Activated T-helper 2 cell treated with anti-CD3 and anti-CD28 coated beads, Interferon-gamma antibody, Interleukin-2, Interleukin-4, amounts not matched to agents 10 μg/mL and 5 μg/mL and 100 μg/mL, durations not matched to agents 14 hours and 24 hours and 36 hours (primary cell): ENCODE measurements at regions not wholly inside any gene's neighbourhood (a gene's known extent, or its start where the extent isn't known, plus 50 kb on each side); places are given as distances from the start of the nearest gene placed in this dataset.
"Not testable (repeated sequence)": the region's sequence is repeated elsewhere in the genome, so short reads cannot be mapped to it uniquely, and the experiment has no call there.

Experiments used
- DNase-seq: peaks from one replicate; pipeline ENCODE4 v3.0.0; 2021; ENCODE audit warnings: low spot score
- H3K27ac Mint-ChIP-seq: one replicate; pipeline ENCODE4 v1.8.0; 2021; ENCODE audit warnings: mixed read lengths
- H3K27me3 Mint-ChIP-seq: one replicate; pipeline ENCODE4 v1.8.0; 2021; ENCODE audit warnings: low read depth, mixed read lengths
- H3K36me3 Mint-ChIP-seq: one replicate; pipeline ENCODE4 v1.8.0; 2021; ENCODE audit warnings: low read depth, mixed read lengths
- H3K4me1 Mint-ChIP-seq: one replicate; pipeline ENCODE4 v1.8.0; 2021; ENCODE audit warnings: low read depth, mixed read lengths
- H3K4me3 Mint-ChIP-seq: one replicate; pipeline ENCODE4 v1.8.0; 2021; ENCODE audit warnings: low read depth, mild to moderate bottlenecking, moderate library complexity, mixed read lengths
- H3K9me3 Mint-ChIP-seq: one replicate; pipeline ENCODE4 v1.8.0; 2021; ENCODE audit warnings: mixed read lengths
- intact Hi-C: fragments of 100-400 bp; cut with micrococcal nuclease; formaldehyde crosslinking; loops from one replicate; pipeline ENCODE4 v1.15.1; 2023

DNA sequence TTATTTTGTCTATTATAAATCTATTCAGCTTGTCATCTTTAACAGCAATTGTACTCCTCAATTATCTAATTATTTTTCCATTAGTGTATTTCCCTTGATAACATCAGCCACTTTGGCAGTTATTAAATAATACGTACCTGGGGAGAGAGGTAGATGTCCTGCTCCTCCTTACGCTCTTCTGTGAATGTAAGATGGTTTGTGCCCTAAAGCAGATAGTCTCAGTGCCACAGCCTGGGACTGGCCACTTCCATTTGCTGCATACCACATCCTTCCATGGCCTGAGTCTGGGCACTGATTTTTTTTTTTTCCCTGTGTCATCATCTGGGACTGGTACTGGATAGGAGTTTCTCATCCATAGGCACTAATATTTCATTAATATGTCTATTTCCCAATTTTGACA lies 632.4 kb upstream of the LRRTM4 start:
- Mint-ChIP-seq H3K36me3 (no peaks in the 10 kb centered on the region), H3K4me3 (no peak overlapping the region), H3K9me3 (peaks cover 38% of the 10 kb centered on the region), H3K27ac (no peak overlapping the region), H3K4me1 (no peaks in the 10 kb centered on the region), H3K27me3 (no peaks in the 10 kb centered on the region)
- DNase-seq: no peak
- intact Hi-C loops: no loop called here

DNA sequence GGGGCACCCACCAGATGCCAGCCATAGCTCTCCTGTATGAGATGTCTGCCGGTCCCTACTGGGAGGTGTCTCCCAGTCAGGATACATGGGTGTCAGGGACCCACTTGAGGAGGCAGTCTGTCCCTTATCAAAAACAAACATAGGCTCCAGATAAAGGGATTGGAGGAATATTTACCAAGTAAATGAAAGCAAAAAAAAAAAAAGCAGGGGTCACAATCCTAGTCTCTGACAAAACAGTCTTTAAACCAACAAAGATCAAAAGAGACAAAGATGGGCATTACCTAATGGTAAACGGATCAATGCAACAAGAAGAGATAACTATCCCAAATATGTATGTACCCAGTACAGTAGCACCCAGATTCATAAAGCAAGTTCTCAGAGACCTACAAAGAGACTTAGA lies 640.0 kb upstream of the LRRTM4 start:
- Mint-ChIP-seq H3K4me3 (no peak overlapping the region), H3K27ac (no peak overlapping the region), H3K4me1 (no peaks in the 10 kb centered on the region), H3K9me3 (peaks cover 63% of the 10 kb centered on the region), H3K36me3 (no peaks in the 10 kb centered on the region), H3K27me3 (no peaks in the 10 kb centered on the region)
- intact Hi-C loops: no loop called here
- no peak for DNase-seq

DNA sequence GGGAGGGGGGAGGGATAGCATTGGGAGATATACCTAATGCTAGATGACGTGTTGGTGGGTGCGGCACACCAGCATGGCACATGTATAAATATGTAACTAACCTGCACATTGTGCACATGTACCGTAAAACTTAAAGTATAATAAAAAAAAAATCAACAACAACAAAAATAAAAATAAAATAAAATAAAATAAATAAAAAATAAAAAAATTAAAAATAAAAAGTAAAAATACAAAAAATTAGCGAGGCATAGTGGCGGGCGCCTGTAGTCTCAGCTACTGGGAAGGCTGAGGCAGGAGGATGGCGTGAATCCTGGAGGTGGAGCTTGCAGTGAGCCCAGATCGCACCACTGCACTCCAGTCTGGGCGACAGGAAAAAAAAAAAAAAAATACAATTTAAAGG lies 650.0 kb upstream of the LRRTM4 start:
- H3K27me3 Mint-ChIP-seq, DNase-seq, intact Hi-C loops, H3K4me1 Mint-ChIP-seq, H3K27ac Mint-ChIP-seq, H3K36me3 Mint-ChIP-seq, H3K4me3 Mint-ChIP-seq: not testable (repeated sequence)
- peaks cover 34% of the 10 kb centered on the region for H3K9me3 Mint-ChIP-seq

DNA sequence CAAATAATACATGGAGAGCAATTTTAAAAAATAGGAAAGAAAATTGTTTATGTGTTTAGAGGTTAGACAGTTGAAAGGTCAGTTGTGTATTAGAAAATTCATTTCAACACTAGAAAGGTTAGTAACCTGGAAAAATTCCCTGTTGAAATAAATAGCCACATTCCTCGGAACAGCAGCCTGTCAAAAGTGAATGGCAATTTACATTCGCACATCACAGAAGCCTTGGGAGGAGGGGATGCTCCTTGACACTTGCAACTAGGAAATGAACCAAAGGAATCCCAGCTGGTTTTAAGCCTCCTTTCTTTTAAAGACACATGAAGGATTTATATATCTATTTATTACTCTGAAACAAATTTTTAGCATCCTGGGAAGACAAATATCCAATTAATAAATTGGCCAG lies 653.5 kb upstream of the LRRTM4 start:
- intact Hi-C loops: no loop called here
- H3K4me1 Mint-ChIP-seq: no peaks in the 10 kb centered on the region
- H3K4me3 Mint-ChIP-seq: no peak overlapping the region
- H3K9me3 Mint-ChIP-seq: peaks cover 22% of the 10 kb centered on the region
- no peaks in the 10 kb centered on the region for H3K36me3 Mint-ChIP-seq
- H3K27me3 Mint-ChIP-seq: no peaks in the 10 kb centered on the region
- H3K27ac Mint-ChIP-seq: no peak overlapping the region
- no peak for DNase-seq

GRCh38 chr2:78201064-78201575 lies 678.9 kb upstream of the LRRTM4 start:
- no peak for DNase-seq
- Mint-ChIP-seq H3K4me3 (no peak overlapping the region), H3K36me3 (no peaks in the 10 kb centered on the region), H3K4me1 (no peaks in the 10 kb centered on the region), H3K27me3 (no peaks in the 10 kb centered on the region), H3K9me3 (peaks cover 34% of the 10 kb centered on the region), H3K27ac (no peak overlapping the region)
- intact Hi-C loops: no loop called here

DNA sequence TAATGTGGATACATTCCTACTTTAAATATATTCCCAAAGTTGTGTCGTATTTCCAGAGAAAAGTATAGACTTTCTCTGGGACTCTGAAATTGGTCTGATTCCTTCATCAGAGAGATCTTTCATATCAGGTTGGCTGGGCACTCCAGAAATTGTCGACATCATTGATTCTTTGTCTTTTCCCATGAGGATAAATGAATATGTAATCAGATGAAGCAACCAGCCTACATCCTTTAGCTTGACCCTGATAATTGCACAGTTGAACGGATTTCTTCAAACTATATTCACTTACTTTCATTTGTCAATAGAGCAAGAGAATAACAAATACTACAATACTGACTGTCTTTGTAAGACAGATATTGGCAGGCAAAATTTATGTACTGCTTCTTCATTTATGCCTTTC lies 680.2 kb upstream of the LRRTM4 start:
- Mint-ChIP-seq H3K4me3 (no peak overlapping the region), H3K27me3 (no peaks in the 10 kb centered on the region), H3K27ac (no peak overlapping the region), H3K9me3 (peaks cover 35% of the 10 kb centered on the region), H3K36me3 (no peaks in the 10 kb centered on the region), H3K4me1 (no peaks in the 10 kb centered on the region)
- no peak for DNase-seq
- intact Hi-C loops: no loop called here

DNA sequence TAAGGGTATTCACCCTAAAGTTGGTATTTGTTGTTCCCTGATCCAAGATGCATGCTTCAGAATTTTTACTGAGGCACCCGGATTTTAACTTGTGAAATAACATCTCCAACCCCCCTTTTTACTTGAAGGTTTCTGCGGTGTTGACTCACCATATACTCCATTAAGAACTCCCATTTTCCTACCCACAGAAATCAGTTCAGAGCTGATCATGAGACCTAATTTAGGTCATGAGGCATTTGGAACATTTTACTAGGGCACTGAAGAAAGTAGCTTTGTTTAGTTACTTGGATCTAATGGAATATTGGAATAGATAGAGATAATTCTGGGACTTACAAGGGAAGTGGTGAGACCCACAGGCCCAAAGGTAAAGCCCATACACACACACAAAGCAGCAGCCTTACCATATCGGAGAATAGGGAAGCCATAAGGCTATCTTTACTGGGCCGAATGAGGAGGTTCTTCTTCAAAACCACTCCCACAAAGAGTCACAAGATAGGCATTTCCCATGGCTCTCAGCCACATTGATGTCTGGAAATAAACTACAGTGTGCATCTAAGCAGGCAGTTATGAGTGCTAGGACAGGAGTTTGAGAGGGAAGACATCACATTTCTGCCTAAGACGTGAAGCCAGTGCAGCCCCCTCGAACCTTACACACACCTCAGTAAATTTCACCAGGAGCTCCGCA lies 681.0 kb upstream of the LRRTM4 start:
- Mint-ChIP-seq H3K27ac (no peak overlapping the region), H3K4me1 (no peaks in the 10 kb centered on the region), H3K27me3 (no peaks in the 10 kb centered on the region), H3K36me3 (no peaks in the 10 kb centered on the region), H3K4me3 (no peak overlapping the region), H3K9me3 (peaks cover 37% of the 10 kb centered on the region)
- intact Hi-C loops: no loop called here
- no peak for DNase-seq

DNA sequence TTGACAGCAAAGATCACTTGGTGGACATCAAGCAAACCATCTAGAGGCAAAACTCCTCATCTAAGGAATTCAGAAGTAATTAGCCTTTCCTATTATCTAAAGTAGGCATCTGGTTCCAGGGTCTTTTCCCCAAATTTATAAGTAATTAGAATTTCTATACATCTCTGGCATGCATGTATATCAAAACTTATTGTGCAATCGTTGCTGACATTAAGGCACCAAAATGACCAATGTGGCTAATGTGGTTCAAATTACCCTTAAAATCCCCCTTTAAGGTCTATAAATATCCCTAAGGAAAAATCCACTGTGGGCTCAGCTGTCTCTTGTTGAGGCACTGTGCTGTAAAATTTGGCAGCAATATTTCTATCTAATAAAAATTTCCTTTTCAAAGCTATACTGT lies 695.9 kb upstream of the LRRTM4 start:
- DNase-seq: no peak
- intact Hi-C loops: no loop called here
- no peak overlapping the region for H3K4me3 Mint-ChIP-seq
- H3K4me1 Mint-ChIP-seq: no peaks in the 10 kb centered on the region
- H3K36me3 Mint-ChIP-seq: no peaks in the 10 kb centered on the region
- H3K27me3 Mint-ChIP-seq: no peaks in the 10 kb centered on the region
- H3K27ac Mint-ChIP-seq: no peak overlapping the region
- peaks cover 65% of the 10 kb centered on the region for H3K9me3 Mint-ChIP-seq

DNA sequence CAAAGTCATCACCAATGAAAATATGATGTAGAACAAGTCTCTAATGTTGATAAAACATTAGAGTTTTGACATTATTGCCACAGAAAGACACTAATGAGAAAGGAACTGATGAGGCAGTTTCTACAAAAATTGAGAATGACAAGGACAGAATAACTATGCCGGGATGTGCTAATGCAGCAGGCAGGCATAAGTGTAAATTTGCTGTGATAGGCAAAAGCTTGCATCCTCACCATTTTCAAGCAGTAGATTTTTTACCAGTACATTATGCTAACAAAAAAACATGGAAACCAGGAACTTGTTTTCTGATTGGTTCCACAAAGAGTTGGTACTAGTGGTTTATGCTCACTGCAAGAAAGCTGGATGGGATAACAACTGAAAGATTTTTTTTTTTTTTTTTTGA lies 715.5 kb upstream of the LRRTM4 start:
- no peak for DNase-seq
- Mint-ChIP-seq H3K4me3 (no peak overlapping the region), H3K27me3 (no peaks in the 10 kb centered on the region), H3K9me3 (peaks cover 33% of the 10 kb centered on the region), H3K36me3 (no peaks in the 10 kb centered on the region), H3K4me1 (no peaks in the 10 kb centered on the region), H3K27ac (no peak overlapping the region)
- intact Hi-C loops: no loop called here

DNA sequence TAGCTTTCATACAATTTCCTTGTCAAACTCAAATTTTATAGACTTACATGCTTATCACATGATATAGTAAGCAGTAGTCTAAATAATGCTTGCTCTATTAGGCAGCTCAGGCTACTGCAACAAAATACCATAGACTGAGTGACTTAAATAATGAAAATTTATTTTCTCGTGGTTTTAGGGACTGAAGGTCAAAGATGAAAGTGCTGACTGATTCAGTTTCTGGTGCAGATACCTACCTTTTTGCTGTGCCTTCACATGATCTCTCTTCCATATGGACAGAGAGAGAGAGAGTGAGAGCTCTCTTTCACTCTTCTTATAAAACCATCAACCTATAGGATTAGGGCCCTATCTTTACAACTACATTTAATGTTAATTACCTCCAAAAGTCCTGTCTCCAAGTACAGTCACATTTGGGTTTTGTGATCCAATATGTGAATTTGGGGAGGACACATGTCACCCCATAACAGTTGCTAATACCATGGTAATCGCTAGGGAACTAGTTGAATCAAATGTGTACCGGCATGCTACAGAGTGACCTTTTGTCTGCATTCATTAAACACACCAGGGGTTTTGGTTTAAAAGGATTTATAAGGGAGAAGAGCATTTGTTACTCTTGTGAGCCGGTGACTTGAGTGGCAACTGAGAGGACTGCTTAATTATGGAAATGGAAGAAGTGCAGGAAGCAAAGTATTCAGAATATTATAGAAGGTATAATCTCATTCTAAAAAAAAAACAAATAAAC lies 723.4 kb upstream of the LRRTM4 start:
- Mint-ChIP-seq H3K27me3 (no peaks in the 10 kb centered on the region), H3K27ac (no peak overlapping the region), H3K36me3 (no peaks in the 10 kb centered on the region), H3K4me1 (no peaks in the 10 kb centered on the region), H3K9me3 (peaks cover 50% of the 10 kb centered on the region), H3K4me3 (no peak overlapping the region)
- intact Hi-C loops: no loop called here
- DNase-seq: no peak

- Mint-ChIP-seq H3K4me1 (no peaks in the 10 kb centered on the region), H3K36me3 (no peaks in the 10 kb centered on the region), H3K4me3 (no peak overlapping the region), H3K9me3 (peaks cover 71% of the 10 kb centered on the region), H3K27me3 (no peaks in the 10 kb centered on the region), H3K27ac (no peak overlapping the region)
- DNase-seq: no peak
- intact Hi-C loops: no loop called here
These were observed 729.5 kb upstream of the LRRTM4 start for GRCh38 chr2:78251708-78252107.

- intact Hi-C loops: no loop called here
- Mint-ChIP-seq H3K4me3 (no peak overlapping the region), H3K36me3 (no peaks in the 10 kb centered on the region), H3K9me3 (peaks cover 54% of the 10 kb centered on the region), H3K27me3 (no peaks in the 10 kb centered on the region), H3K4me1 (no peaks in the 10 kb centered on the region), H3K27ac (no peak overlapping the region)
- no peak for DNase-seq
These were observed 738.7 kb upstream of the LRRTM4 start for GRCh38 chr2:78260861-78261260.

GRCh38 chr2:78261454-78261853 lies 739.3 kb upstream of the LRRTM4 start:
- DNase-seq: no peak
- Mint-ChIP-seq H3K4me1 (no peaks in the 10 kb centered on the region), H3K27ac (no peak overlapping the region), H3K4me3 (no peak overlapping the region), H3K36me3 (no peaks in the 10 kb centered on the region), H3K27me3 (no peaks in the 10 kb centered on the region), H3K9me3 (peaks cover 54% of the 10 kb centered on the region)
- intact Hi-C loops: no loop called here
